ENCODE measurements at regions not wholly inside any gene's neighbourhood (a gene's known extent, or its start where the extent isn't known, plus 50 kb on each side); places are given as distances from the start of the nearest gene placed in this dataset.

DNA sequence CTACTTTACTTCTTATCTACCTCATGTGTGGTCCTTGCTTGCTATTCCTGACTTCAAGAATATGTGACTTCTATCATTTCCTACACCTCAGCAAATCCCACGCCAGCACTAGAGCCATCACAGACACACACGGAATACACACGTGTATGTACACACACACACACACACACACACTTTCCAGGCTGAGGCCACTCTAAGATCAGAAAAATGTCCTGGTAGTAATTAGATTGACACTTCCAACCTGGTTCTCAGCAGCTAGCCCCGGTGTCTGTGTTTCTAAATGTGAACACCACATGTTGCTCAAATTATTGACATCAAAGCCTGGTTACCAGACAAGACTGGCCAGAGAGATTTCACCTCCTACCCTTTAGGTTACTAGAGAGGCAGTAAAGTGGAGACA, 54.1 kb upstream of the SASH1 start:
- Mint-ChIP-seq H3K9me3 (no peaks in the 10 kb centered on the region), H3K27me3 (peaks cover 16% of the 10 kb centered on the region), H3K36me3 (ENCODE audit: low read depth) (no peaks in the 10 kb centered on the region), H3K4me1 (ENCODE audit: low read depth) (no peaks in the 10 kb centered on the region), H3K27ac (no peak overlapping the region), H3K4me3 (no peak overlapping the region)
- Histone ChIP-seq H3K4me1 (ENCODE audit: insufficient read depth, low read length) (no peaks in the 10 kb centered on the region), H3K9me3 (ENCODE audit: control insufficient read depth in 1 of 2, insufficient read depth in 1 of 2, low read length in 2 of 2) (no peaks in the 10 kb centered on the region), H3K4me3 (ENCODE audit: low read length) (no peak overlapping the region), H3K36me3 (ENCODE audit: insufficient read depth, low read length) (no peaks in the 10 kb centered on the region), H3K27me3 (ENCODE audit: control insufficient read depth in 1 of 2, insufficient read depth in 2 of 2, low read length in 2 of 2) (peaks cover 3 to 4% of the 10 kb centered on the region in 2 experiments), H3K27ac (ENCODE audit: low read depth in 1 of 2, low read length in 2 of 2) (no peak overlapping the region)
- TF ChIP-seq, protein P1, sequence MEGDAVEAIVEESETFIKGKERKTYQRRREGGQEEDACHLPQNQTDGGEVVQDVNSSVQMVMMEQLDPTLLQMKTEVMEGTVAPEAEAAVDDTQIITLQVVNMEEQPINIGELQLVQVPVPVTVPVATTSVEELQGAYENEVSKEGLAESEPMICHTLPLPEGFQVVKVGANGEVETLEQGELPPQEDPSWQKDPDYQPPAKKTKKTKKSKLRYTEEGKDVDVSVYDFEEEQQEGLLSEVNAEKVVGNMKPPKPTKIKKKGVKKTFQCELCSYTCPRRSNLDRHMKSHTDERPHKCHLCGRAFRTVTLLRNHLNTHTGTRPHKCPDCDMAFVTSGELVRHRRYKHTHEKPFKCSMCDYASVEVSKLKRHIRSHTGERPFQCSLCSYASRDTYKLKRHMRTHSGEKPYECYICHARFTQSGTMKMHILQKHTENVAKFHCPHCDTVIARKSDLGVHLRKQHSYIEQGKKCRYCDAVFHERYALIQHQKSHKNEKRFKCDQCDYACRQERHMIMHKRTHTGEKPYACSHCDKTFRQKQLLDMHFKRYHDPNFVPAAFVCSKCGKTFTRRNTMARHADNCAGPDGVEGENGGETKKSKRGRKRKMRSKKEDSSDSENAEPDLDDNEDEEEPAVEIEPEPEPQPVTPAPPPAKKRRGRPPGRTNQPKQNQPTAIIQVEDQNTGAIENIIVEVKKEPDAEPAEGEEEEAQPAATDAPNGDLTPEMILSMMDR (IDR thresholded peaks at IDR 0.05) = no peak
- no peak for ATAC-seq (ENCODE audit: poor library complexity)
- no peak for DNase-seq
- CTCF ChIA-PET = no interaction called here
- POLR2A ChIA-PET = no interaction called here
- intact Hi-C loops (cut with DNase I, micrococcal nuclease) = no loop called here

DNA sequence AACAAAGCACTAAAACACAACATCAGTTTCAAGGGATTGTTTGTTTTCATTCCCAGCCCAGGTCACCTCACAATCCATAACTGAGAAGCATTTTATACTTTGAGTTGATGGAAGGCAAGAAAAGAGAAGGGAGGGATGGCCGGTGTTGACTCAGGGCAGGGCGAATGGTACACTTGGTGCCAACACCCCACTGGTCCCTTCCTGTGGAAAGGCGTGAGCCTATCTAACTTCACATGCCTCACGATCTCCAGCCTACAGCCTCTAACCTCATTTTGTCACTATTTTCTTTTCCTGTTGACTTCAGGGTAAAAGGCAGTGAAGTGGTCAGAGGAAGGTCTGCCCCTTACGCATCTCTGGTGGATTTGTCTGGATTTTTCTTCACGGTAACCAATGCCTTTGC, 53.5 kb upstream of the SASH1 start:
- POLR2A ChIA-PET = no interaction called here
- Histone ChIP-seq H3K4me3 (ENCODE audit: low read length) (no peak overlapping the region), H3K27me3 (ENCODE audit: control insufficient read depth in 1 of 2, insufficient read depth in 2 of 2, low read length in 2 of 2) (peaks cover 3 to 4% of the 10 kb centered on the region in 2 experiments), H3K36me3 (ENCODE audit: insufficient read depth, low read length) (no peaks in the 10 kb centered on the region), H3K9me3 (ENCODE audit: control insufficient read depth in 1 of 2, insufficient read depth in 1 of 2, low read length in 2 of 2) (no peaks in the 10 kb centered on the region), H3K27ac (ENCODE audit: low read depth in 1 of 2, low read length in 2 of 2) (no peak overlapping the region), H3K4me1 (ENCODE audit: insufficient read depth, low read length) (no peaks in the 10 kb centered on the region)
- CTCF ChIA-PET = no interaction called here
- DNase-seq (no peak), ATAC-seq (ENCODE audit: poor library complexity) (no peak)
- no peaks in the 10 kb centered on the region for H3K36me3 Mint-ChIP-seq (ENCODE audit: low read depth)
- intact Hi-C loops (cut with DNase I, micrococcal nuclease) = no loop called here
- no peak overlapping the region for H3K4me3 Mint-ChIP-seq
- no peaks in the 10 kb centered on the region for H3K9me3 Mint-ChIP-seq
- H3K27me3 Mint-ChIP-seq = peaks cover 22% of the 10 kb centered on the region
- no peak overlapping the region for H3K27ac Mint-ChIP-seq
- TF ChIP-seq, protein P1 (IDR thresholded peaks at IDR 0.05) = no peak
- H3K4me1 Mint-ChIP-seq (ENCODE audit: low read depth) = no peaks in the 10 kb centered on the region

DNA sequence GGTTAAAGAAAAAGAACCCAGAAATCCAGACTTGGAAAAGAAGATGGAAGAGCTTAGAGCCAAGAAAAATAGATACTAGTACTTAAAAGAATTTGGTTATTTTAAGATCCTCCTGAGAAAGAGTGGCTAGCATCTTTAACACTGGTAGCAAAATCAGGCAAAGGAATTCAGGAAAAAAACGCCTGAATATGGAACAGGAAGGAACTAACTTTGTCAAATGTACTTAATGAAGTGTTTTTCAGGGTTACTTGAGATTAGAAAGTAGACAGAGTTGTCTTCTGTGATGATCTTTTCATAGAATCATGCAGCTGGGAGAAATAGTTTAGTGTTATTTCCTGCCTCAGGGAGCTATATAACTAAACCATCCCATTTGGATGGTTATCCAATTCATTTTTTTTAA, 50.8 kb upstream of the SASH1 start:
- ChIA-PET POLR2A (no interaction called here), CTCF (no interaction called here)
- no peak overlapping the region for H3K4me3 Mint-ChIP-seq
- TF ChIP-seq, protein P1 (IDR thresholded peaks at IDR 0.05) = no peak
- H3K4me1 Mint-ChIP-seq (ENCODE audit: low read depth) = no peaks in the 10 kb centered on the region
- H3K9me3 ChIP-seq (ENCODE audit: control insufficient read depth in 1 of 2, insufficient read depth in 1 of 2, low read length in 2 of 2) = no peaks in the 10 kb centered on the region
- DNase-seq (no peak), ATAC-seq (ENCODE audit: poor library complexity) (no peak)
- no peak overlapping the region for H3K4me3 ChIP-seq (ENCODE audit: low read length)
- intact Hi-C loops (cut with DNase I, micrococcal nuclease) = no loop called here
- H3K36me3 Mint-ChIP-seq (ENCODE audit: low read depth) = no peaks in the 10 kb centered on the region
- H3K4me1 ChIP-seq (ENCODE audit: insufficient read depth, low read length) = no peaks in the 10 kb centered on the region
- H3K27me3 Mint-ChIP-seq = peaks cover 35% of the 10 kb centered on the region
- no peaks in the 10 kb centered on the region for H3K36me3 ChIP-seq (ENCODE audit: insufficient read depth, low read length)
- no peak overlapping the region for H3K27ac Mint-ChIP-seq
- H3K27me3 ChIP-seq (ENCODE audit: control insufficient read depth in 1 of 2, insufficient read depth in 2 of 2, low read length in 2 of 2) = peaks cover 3 to 4% of the 10 kb centered on the region in 2 experiments
- H3K9me3 Mint-ChIP-seq = no peaks in the 10 kb centered on the region
- H3K27ac ChIP-seq (ENCODE audit: low read depth in 1 of 2, low read length in 2 of 2) = no peak overlapping the region

All from CD4-positive, alpha-beta T cell (primary cell).